ENCODE measurements at regions not wholly inside any gene's neighbourhood (a gene's known extent, or its start where the extent isn't known, plus 50 kb on each side); places are given as distances from the start of the nearest gene placed in this dataset.

DNA sequence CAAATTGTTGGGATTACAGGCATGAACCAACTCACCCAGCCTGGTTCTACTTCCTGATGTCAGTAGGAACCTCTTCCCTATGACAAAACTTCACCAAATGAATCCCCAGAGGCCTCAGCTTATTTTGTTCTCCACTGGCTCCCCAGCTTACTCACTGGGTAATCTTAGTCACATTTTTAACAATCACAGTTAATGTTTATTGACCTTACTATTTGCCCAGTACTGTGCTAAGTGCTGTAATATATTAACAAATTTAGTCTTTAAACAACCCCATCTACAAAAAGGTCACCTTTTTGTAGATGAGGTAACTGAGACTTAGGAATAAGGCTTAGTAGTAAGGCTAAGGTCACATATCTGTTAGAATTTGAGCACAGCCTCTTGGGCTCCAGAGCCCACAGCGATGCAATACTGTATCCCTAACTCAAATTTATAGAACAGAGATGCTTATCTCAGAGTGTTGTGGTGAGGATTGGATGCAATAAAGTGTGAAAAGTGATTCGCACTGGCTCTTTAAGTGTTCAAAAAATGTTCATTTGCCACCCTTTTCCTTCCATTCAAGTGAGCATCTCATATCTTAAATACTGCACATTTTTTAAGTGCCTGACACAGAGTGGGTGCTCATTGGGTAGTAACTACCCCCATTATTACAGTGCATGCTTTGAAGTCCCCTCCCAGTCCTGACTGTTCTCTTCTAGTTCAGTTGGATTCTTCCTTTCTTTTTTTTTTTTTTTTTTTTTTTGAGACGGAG lies 146.4 kb upstream of the ARHGAP5 start:
- no peaks in the 10 kb centered on the region for H3K36me3 Mint-ChIP-seq (ENCODE audit: insufficient read depth, unreplicated experiment)
- H3K27me3 Mint-ChIP-seq (ENCODE audit: insufficient read depth, unreplicated experiment) = no peaks in the 10 kb centered on the region
- intact Hi-C loops (cut with micrococcal nuclease) = no loop called here
- DNase-seq (ENCODE audit: unreplicated experiment) = no peak
- peaks cover 40% of the 10 kb centered on the region for H3K4me1 Mint-ChIP-seq (ENCODE audit: insufficient read depth, unreplicated experiment)
- no peak overlapping the region for H3K27ac Mint-ChIP-seq (ENCODE audit: low read depth, unreplicated experiment)
- no TSS peak for BruUV-seq (replicated peaks)
- TF ChIP-seq, protein P1, sequence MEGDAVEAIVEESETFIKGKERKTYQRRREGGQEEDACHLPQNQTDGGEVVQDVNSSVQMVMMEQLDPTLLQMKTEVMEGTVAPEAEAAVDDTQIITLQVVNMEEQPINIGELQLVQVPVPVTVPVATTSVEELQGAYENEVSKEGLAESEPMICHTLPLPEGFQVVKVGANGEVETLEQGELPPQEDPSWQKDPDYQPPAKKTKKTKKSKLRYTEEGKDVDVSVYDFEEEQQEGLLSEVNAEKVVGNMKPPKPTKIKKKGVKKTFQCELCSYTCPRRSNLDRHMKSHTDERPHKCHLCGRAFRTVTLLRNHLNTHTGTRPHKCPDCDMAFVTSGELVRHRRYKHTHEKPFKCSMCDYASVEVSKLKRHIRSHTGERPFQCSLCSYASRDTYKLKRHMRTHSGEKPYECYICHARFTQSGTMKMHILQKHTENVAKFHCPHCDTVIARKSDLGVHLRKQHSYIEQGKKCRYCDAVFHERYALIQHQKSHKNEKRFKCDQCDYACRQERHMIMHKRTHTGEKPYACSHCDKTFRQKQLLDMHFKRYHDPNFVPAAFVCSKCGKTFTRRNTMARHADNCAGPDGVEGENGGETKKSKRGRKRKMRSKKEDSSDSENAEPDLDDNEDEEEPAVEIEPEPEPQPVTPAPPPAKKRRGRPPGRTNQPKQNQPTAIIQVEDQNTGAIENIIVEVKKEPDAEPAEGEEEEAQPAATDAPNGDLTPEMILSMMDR (IDR thresholded peaks at IDR 0.05; ENCODE audit: unreplicated experiment) = no peak
- ChIA-PET CTCF (interaction anchor here (1.9 to 2.4 kb wide), 2 partner anchors 321 to 323 kb away, joined by 6 to 21 read pairs; no protein-coding TSS in a partner anchor), POLR2A (interaction anchor here (0.8 kb wide), 1 partner anchor 8 kb away, joined by 3 read pairs; no protein-coding TSS in a partner anchor)
- H3K9me3 Mint-ChIP-seq (ENCODE audit: unreplicated experiment) = no peaks in the 10 kb centered on the region
- no peak overlapping the region for H3K4me3 Mint-ChIP-seq (ENCODE audit: unreplicated experiment)

DNA sequence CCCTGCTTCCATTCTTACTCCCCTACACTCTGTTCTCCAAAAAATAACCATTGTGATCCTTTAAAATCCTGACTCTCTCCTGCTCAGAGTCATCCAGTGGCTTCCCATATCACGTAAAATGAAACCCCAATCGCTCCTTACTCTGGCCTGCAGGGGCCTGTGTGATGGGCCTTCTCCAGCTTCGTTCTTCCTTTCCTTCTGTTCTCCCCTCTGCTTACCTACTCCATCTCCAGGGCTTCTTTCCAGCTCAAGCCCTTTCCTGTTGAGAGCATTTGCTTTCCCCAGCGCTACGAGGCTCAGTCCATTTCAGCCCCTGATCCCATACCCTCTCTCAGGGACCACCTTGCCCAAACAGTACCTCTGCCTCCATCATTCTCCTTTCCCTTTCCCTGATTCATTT lies 144.4 kb upstream of the ARHGAP5 start:
- Mint-ChIP-seq H3K27ac (ENCODE audit: low read depth, unreplicated experiment) (no peak overlapping the region), H3K36me3 (ENCODE audit: insufficient read depth, unreplicated experiment) (no peaks in the 10 kb centered on the region), H3K4me1 (ENCODE audit: insufficient read depth, unreplicated experiment) (peaks cover 33% of the 10 kb centered on the region), H3K27me3 (ENCODE audit: insufficient read depth, unreplicated experiment) (no peaks in the 10 kb centered on the region), H3K9me3 (ENCODE audit: unreplicated experiment) (no peaks in the 10 kb centered on the region), H3K4me3 (ENCODE audit: unreplicated experiment) (no peak overlapping the region)
- ChIA-PET POLR2A (no interaction called here), CTCF (no interaction called here)
- no TSS peak for BruUV-seq (replicated peaks)
- TF ChIP-seq, protein P1 (IDR thresholded peaks at IDR 0.05; ENCODE audit: unreplicated experiment) = no peak
- intact Hi-C loops (cut with micrococcal nuclease) = no loop called here
- no peak for DNase-seq (ENCODE audit: unreplicated experiment)

DNA sequence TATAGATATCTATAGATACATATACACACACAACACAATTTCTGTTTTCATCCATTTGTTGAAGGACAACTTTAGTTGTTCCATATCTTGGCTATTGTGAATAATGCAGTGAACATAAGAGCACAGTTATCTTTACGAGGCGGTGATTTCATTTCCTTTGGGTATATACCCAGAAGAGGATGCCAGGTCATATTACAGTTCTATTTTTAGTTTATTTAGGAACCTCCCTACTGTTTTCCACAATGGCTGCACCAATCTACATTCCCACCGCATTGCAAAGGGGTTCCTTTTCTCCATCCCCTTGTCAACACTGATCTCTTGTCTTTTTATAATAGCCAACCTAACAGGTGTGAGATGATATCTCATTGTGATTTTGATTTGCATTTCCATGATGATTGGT lies 143.4 kb upstream of the ARHGAP5 start:
- no peaks in the 10 kb centered on the region for H3K9me3 Mint-ChIP-seq (ENCODE audit: unreplicated experiment)
- ChIA-PET POLR2A (interaction anchor here (2.6 to 7.6 kb wide), 2 partner anchors 58 to 143 kb away, joined by 8 to 74 read pairs; partner anchors contain the start of gene ARHGAP5), CTCF (interaction anchor here (1.1 to 3.2 kb wide), 19 partner anchors 8 to 626 kb away, joined by 3 to 123 read pairs (median 8); no protein-coding TSS in a partner anchor)
- H3K27me3 Mint-ChIP-seq (ENCODE audit: insufficient read depth, unreplicated experiment) = no peaks in the 10 kb centered on the region
- H3K36me3 Mint-ChIP-seq (ENCODE audit: insufficient read depth, unreplicated experiment) = no peaks in the 10 kb centered on the region
- intact Hi-C loops (cut with micrococcal nuclease) = loop anchor here (1.0 to 2.0 kb wide), 5 partner anchors 140 to 627 kb away; no protein-coding TSS in a partner anchor
- no peak overlapping the region for H3K4me3 Mint-ChIP-seq (ENCODE audit: unreplicated experiment)
- BruUV-seq (replicated peaks) = no TSS peak
- TF ChIP-seq, protein P1 (IDR thresholded peaks at IDR 0.05; ENCODE audit: unreplicated experiment) = no peak
- no peak overlapping the region for H3K27ac Mint-ChIP-seq (ENCODE audit: low read depth, unreplicated experiment)
- peaks cover 29% of the 10 kb centered on the region for H3K4me1 Mint-ChIP-seq (ENCODE audit: insufficient read depth, unreplicated experiment)
- no peak for DNase-seq (ENCODE audit: unreplicated experiment)

DNA sequence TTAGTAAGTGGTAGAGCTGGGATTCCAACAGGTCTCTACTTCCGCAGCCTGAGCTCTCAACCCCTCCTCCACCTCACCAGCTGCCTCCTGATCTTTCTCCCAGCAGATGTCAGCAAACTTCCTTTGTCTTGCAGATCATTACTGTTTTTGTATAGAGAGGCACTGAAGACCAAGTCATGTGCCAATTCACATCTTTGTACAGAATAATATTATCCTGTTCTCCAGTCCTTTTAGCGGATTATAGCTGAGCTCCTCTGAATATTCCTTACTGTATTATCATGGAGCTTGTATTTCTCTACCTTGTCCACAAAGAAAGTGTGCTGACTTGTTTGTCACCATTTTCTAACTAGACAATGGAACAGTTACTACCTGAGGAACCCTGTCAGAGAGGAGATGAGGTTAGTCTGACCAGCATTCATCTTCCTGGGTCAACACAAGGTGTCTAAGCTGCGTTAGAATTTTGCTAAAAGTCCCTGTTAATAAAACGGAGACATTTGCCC lies 142.3 kb upstream of the ARHGAP5 start:
- H3K4me3 Mint-ChIP-seq (ENCODE audit: unreplicated experiment) = no peak overlapping the region
- H3K9me3 Mint-ChIP-seq (ENCODE audit: unreplicated experiment) = no peaks in the 10 kb centered on the region
- BruUV-seq (replicated peaks) = no TSS peak
- H3K36me3 Mint-ChIP-seq (ENCODE audit: insufficient read depth, unreplicated experiment) = no peaks in the 10 kb centered on the region
- intact Hi-C loops (cut with micrococcal nuclease) = loop anchor here (1.0 to 5.0 kb wide), 6 partner anchors 87 to 625 kb away; no protein-coding TSS in a partner anchor
- no peak overlapping the region for H3K27ac Mint-ChIP-seq (ENCODE audit: low read depth, unreplicated experiment)
- CTCF ChIA-PET = interaction anchor here (0.5 to 3.2 kb wide), 54 partner anchors 8 to 724 kb away, joined by 3 to 123 read pairs (median 4); partner anchors contain the start of gene ARHGAP5
- no peaks in the 10 kb centered on the region for H3K27me3 Mint-ChIP-seq (ENCODE audit: insufficient read depth, unreplicated experiment)
- POLR2A ChIA-PET = interaction anchor here (0.6 to 7.6 kb wide), 15 partner anchors 12 to 533 kb away, joined by 3 to 74 read pairs (median 4); partner anchors contain the start of genes ARHGAP5 and DTD2
- DNase-seq (ENCODE audit: unreplicated experiment) = peak; percentile 76
- TF ChIP-seq, protein P1 (IDR thresholded peaks at IDR 0.05; ENCODE audit: unreplicated experiment) = peak; percentile 76
- peaks cover 28% of the 10 kb centered on the region for H3K4me1 Mint-ChIP-seq (ENCODE audit: insufficient read depth, unreplicated experiment)

All from MCF 10A (cell line).